C4-2B (cell line): ENCODE measurements at regions not wholly inside any gene's neighbourhood (a gene's known extent, or its start where the extent isn't known, plus 50 kb on each side); places are given as distances from the start of the nearest gene placed in this dataset.

ENCODE experiments used
- ZFX ChIP-seq: fragments of 450-650 bp; IDR thresholded peaks from 2 replicates; pipeline ENCODE4 v1.6.1; 2017
- TF ChIP-seq, protein P1 (sequence below): fragments of 450-650 bp; conservative IDR thresholded peaks from 2 replicates; pipeline ENCODE4 v1.5.1; 2017; ENCODE audit warnings: mild to moderate bottlenecking

DNA sequence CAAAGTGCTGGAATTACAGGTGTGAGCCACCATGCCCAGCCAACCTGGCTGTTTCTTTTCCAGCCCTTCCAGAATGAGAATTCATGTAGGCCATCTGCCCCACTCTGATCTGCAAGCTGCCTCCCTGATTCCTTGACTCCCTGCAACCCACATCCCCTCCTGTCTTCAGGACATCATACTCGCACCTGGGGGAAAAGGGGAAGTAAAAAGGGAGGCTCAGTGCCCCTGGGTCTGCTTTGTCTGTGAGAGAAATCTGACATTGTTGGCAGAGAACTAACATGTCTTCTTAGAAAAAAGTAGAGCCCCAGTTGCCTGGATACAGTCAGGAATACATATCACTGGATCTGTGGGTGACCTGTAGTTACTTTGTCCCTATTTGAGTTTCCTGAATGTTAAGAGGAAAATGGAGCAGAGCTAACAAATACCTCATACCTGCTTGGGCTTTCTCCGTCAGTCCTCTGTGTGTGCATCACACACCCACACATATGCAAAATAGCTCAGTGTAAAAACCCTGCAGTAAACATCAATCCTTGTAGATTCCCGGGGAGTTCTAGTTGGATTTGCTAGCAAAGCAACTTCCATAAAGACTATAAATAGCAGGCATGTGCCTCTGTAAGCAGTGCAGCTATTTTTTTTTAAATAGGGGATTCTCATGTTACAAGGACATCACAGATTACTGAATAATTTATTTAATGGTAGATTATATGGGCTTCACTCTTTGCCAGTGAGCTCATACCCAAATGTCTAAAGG, 62.9 kb downstream of the TEX35 start:
- TF ChIP-seq, protein P1, sequence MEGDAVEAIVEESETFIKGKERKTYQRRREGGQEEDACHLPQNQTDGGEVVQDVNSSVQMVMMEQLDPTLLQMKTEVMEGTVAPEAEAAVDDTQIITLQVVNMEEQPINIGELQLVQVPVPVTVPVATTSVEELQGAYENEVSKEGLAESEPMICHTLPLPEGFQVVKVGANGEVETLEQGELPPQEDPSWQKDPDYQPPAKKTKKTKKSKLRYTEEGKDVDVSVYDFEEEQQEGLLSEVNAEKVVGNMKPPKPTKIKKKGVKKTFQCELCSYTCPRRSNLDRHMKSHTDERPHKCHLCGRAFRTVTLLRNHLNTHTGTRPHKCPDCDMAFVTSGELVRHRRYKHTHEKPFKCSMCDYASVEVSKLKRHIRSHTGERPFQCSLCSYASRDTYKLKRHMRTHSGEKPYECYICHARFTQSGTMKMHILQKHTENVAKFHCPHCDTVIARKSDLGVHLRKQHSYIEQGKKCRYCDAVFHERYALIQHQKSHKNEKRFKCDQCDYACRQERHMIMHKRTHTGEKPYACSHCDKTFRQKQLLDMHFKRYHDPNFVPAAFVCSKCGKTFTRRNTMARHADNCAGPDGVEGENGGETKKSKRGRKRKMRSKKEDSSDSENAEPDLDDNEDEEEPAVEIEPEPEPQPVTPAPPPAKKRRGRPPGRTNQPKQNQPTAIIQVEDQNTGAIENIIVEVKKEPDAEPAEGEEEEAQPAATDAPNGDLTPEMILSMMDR = no peak
- no peak for TF ChIP-seq ZFX
